ENCODE measurements at regions not wholly inside any gene's neighbourhood (a gene's known extent, or its start where the extent isn't known, plus 50 kb on each side); places are given as distances from the start of the nearest gene placed in this dataset.

DNA sequence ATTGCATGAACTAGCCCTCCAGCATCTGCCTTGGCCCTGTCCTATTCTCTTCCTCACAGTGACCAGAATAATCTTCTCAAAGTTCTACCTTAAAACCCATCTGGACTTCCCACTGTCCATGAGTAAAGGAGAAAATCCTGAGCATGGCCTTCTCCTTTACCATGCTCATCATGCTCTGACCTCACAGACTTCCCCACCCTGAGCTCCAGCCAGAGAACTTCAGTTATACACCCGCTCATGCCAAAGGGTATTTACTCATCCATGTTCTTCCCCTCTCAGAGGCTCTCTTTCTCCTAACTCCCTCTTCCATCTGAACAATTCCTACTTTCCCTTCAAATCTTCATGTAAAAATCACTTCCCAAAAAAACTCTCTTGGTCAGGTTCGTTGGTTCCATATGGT lies 188.4 kb downstream of the SETD4 start:
- TF ChIP-seq, protein P1, sequence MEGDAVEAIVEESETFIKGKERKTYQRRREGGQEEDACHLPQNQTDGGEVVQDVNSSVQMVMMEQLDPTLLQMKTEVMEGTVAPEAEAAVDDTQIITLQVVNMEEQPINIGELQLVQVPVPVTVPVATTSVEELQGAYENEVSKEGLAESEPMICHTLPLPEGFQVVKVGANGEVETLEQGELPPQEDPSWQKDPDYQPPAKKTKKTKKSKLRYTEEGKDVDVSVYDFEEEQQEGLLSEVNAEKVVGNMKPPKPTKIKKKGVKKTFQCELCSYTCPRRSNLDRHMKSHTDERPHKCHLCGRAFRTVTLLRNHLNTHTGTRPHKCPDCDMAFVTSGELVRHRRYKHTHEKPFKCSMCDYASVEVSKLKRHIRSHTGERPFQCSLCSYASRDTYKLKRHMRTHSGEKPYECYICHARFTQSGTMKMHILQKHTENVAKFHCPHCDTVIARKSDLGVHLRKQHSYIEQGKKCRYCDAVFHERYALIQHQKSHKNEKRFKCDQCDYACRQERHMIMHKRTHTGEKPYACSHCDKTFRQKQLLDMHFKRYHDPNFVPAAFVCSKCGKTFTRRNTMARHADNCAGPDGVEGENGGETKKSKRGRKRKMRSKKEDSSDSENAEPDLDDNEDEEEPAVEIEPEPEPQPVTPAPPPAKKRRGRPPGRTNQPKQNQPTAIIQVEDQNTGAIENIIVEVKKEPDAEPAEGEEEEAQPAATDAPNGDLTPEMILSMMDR (IDR thresholded peaks at IDR 0.05): no peak
- no peak for TF ChIP-seq POLR2AphosphoS5 (IDR thresholded peaks at IDR 0.05)
- TF ChIP-seq EP300 (IDR thresholded peaks at IDR 0.05): no peak

All from upper lobe of left lung (tissue), 4 donors.